GM21423 (cell line): ENCODE measurements at regions not wholly inside any gene's neighbourhood (a gene's known extent, or its start where the extent isn't known, plus 50 kb on each side); places are given as distances from the start of the nearest gene placed in this dataset.

Experiments used
- ATAC-seq: cut with Tn5 transposase; IDR thresholded peaks from one replicate; pipeline ENCODE4 v1.9.1; 2021; ENCODE audit warnings: mild to moderate bottlenecking, moderate library complexity; ENCODE audit not compliant: unreplicated experiment

GRCh38 chrX:118167361-118167760 lies 50.8 kb upstream of the KLHL13 start:
- no peak for ATAC-seq

GRCh38 chrX:118171356-118171755 lies 54.7 kb upstream of the KLHL13 start:
- no peak for ATAC-seq

- ATAC-seq: no peak
Measured at GRCh38 chrX:118174516-118175098, 58.0 kb upstream of the KLHL13 start.

- no peak for ATAC-seq
Measured at GRCh38 chrX:118177708-118178107, 61.1 kb upstream of the KLHL13 start.

GRCh38 chrX:118178450-118178849 lies 61.8 kb upstream of the KLHL13 start:
- ATAC-seq: no peak

- no peak for ATAC-seq
Measured at GRCh38 chrX:118179161-118179560, 62.6 kb upstream of the KLHL13 start.

- no peak for ATAC-seq
Measured at GRCh38 chrX:118179718-118180117, 63.1 kb upstream of the KLHL13 start.

GRCh38 chrX:118181030-118181429 lies 64.4 kb upstream of the KLHL13 start:
- no peak for ATAC-seq

- no peak for ATAC-seq
Measured at GRCh38 chrX:118182025-118182424, 65.4 kb upstream of the KLHL13 start.

GRCh38 chrX:118182681-118183080 lies 66.1 kb upstream of the KLHL13 start:
- ATAC-seq: no peak

- ATAC-seq: no peak
Measured at GRCh38 chrX:118183606-118184005, 67.0 kb upstream of the KLHL13 start.

GRCh38 chrX:118187100-118187499 lies 70.5 kb upstream of the KLHL13 start:
- ATAC-seq: no peak

- ATAC-seq: no peak
Measured at GRCh38 chrX:118189000-118189399, 72.4 kb upstream of the KLHL13 start.

GRCh38 chrX:118189628-118190027 lies 73.0 kb upstream of the KLHL13 start:
- ATAC-seq: no peak

GRCh38 chrX:118197730-118198129 lies 81.1 kb upstream of the KLHL13 start:
- ATAC-seq: no peak

GRCh38 chrX:118198577-118198976 lies 82.0 kb upstream of the KLHL13 start:
- no peak for ATAC-seq

GRCh38 chrX:118199997-118200396 lies 83.4 kb upstream of the KLHL13 start:
- no peak for ATAC-seq

GRCh38 chrX:118205421-118206395 lies 89.1 kb upstream of the KLHL13 start:
- no peak for ATAC-seq

- ATAC-seq: no peak
Measured at GRCh38 chrX:118207831-118208453, 91.3 kb upstream of the KLHL13 start.

GRCh38 chrX:118208481-118208880 lies 91.9 kb upstream of the KLHL13 start:
- ATAC-seq: no peak

- peak; percentile 42 for ATAC-seq
Measured at GRCh38 chrX:118211891-118212816, 95.5 kb upstream of the KLHL13 start.
